SK-N-SH (cell line): ENCODE measurements at regions not wholly inside any gene's neighbourhood (a gene's known extent, or its start where the extent isn't known, plus 50 kb on each side); places are given as distances from the start of the nearest gene placed in this dataset.

Experiments
- CTCF ChIA-PET: fragments of 300-600, 350-600 bp; formaldehyde crosslinking; extraction: SDS; loops from one replicate; lab custom pipeline; 2021; lab: Yijun Ruan, JAX
- POLR2A ChIA-PET: fragments of 350-600 bp; sonication (Branson Sonifier 250); formaldehyde crosslinking; extraction: SDS; loops from one replicate; lab custom pipeline; 2020; ENCODE audit warnings: antibody characterized with exemption, inconsistent platforms; lab: Yijun Ruan, JAX
- DNase-seq: peaks from one replicate; pipeline ENCODE4 v3.0.0; 2012
- H2AFZ ChIP-seq: fragments of 200-600 bp; sonication (generic); 2 replicates; pipeline ENCODE4 v1.8.1; 2016; ENCODE audit warnings: antibody characterized with exemption, mild to moderate bottlenecking, low read depth
- H3F3A ChIP-seq: fragments of 200-600 bp; sonication (generic); replicated peaks from 2 replicates; pipeline ENCODE3; 2016; ENCODE audit warnings: antibody characterized with exemption, mild to moderate bottlenecking; ENCODE audit not compliant: insufficient read depth
- H3K27ac ChIP-seq, 2 experiments: fragments of 200-500 bp in 1 of 2; fragments of 200-600 bp in 1 of 2; sonication (Bioruptor generic) in 1 of 2; sonication (generic), shearing (Covaris generic) in 1 of 2; 2 replicates each; pipeline versions ENCODE4 v1.5.1 to v1.6.1; 2014 to 2016; ENCODE audit warnings: low read depth in 2 of 2, inconsistent platforms in 1 of 2, low read length in 1 of 2, mild to moderate bottlenecking in 1 of 2, mixed read lengths in 1 of 2
- H3K27me3 ChIP-seq: fragments of 200-600 bp; sonication (generic), shearing (Covaris generic); 2 replicates; pipeline ENCODE4 v1.6.1; 2016; ENCODE audit warnings: mixed run types; ENCODE audit not compliant: insufficient read depth
- H3K36me3 ChIP-seq, 2 experiments: fragments of 200-500 bp in 1 of 2; fragments of 200-600 bp in 1 of 2; sonication (Bioruptor generic) in 1 of 2; sonication (generic) in 1 of 2; replicated peaks in 1 of 2; 2 replicates each; pipeline versions ENCODE3 to v1.5.1; 2014 to 2016; ENCODE audit warnings: low read length in 1 of 2, mild to moderate bottlenecking in 1 of 2; ENCODE audit not compliant: insufficient read depth in 2 of 2, control insufficient read depth in 1 of 2
- H3K4me1 ChIP-seq, 2 experiments: fragments of 200-500 bp in 1 of 2; fragments of 200-600 bp in 1 of 2; sonication (Bioruptor generic) in 1 of 2; sonication (generic), shearing (Covaris generic) in 1 of 2; 2 replicates each; pipeline versions ENCODE4 v1.5.1 to v1.6.1; 2014 to 2016; ENCODE audit warnings: low read depth in 1 of 2, low read length in 1 of 2, mixed run types in 1 of 2; ENCODE audit not compliant: insufficient read depth in 2 of 2, control insufficient read depth in 1 of 2
- H3K4me2 ChIP-seq: fragments of 200-600 bp; sonication (generic), shearing (Covaris generic); 2 replicates; pipeline ENCODE4 v1.6.1; 2017; ENCODE audit warnings: mixed run types
- H3K4me3 ChIP-seq, 2 experiments: fragments of 200-500 bp in 1 of 2; fragments of 200-600 bp in 1 of 2; sonication (Bioruptor generic) in 1 of 2; sonication (generic), shearing (Covaris generic) in 1 of 2; 2 replicates each; pipeline versions ENCODE4 v1.5.1 to v1.8.1; 2014 to 2016; ENCODE audit warnings: low read depth in 2 of 2, inconsistent platforms in 1 of 2, low read length in 1 of 2, mild to moderate bottlenecking in 1 of 2, mixed read lengths in 1 of 2, moderate library complexity in 1 of 2
- H3K79me2 ChIP-seq: fragments of 200-600 bp; sonication (generic); 2 replicates; pipeline ENCODE4 v1.8.1; 2017; ENCODE audit warnings: mild to moderate bottlenecking; ENCODE audit not compliant: insufficient read depth
- H3K9ac ChIP-seq: fragments of 200-600 bp; sonication (generic); 2 replicates; pipeline ENCODE4 v1.6.1; 2017; ENCODE audit warnings: mixed run types
- H3K9me2 ChIP-seq: fragments of 200-600 bp; sonication (generic); 2 replicates; pipeline ENCODE4 v1.6.1; 2017; ENCODE audit warnings: mixed run types
- H3K9me3 ChIP-seq: fragments of 200-600 bp; sonication (generic); 2 replicates; pipeline ENCODE4 v1.6.1; 2017; ENCODE audit warnings: mixed run types, mild to moderate bottlenecking, moderate library complexity
- H4K20me1 ChIP-seq: fragments of 200-600 bp; sonication (generic); 2 replicates; pipeline ENCODE4 v1.6.1; 2017; ENCODE audit warnings: mild to moderate bottlenecking, mixed run types; ENCODE audit not compliant: insufficient read depth
- CHD2 ChIP-seq: fragments of 150-350 bp; IDR thresholded peaks from 2 replicates; pipeline ENCODE4 v1.6.1; 2018; ENCODE audit warnings: low read length; ENCODE audit not compliant: partially characterized antibody
- ELF1 ChIP-seq: IDR thresholded peaks from 2 replicates; pipeline ENCODE4 v1.4.0; 2012
- EP300 ChIP-seq, 2 experiments: IDR thresholded peaks; 2 replicates each; pipeline versions ENCODE4 v1.4.0 to v1.6.1; 2012; ENCODE audit warnings: borderline replicate concordance in 1 of 2, low read depth in 1 of 2, low read length in 1 of 2
- FOSL2 ChIP-seq: IDR thresholded peaks from 2 replicates; pipeline ENCODE4 v1.4.0; 2012; ENCODE audit warnings: low read depth, mild to moderate bottlenecking, moderate library complexity, borderline replicate concordance
- JUND ChIP-seq: IDR thresholded peaks from 2 replicates; pipeline ENCODE4 v1.4.0; 2012
- MAX ChIP-seq: IDR thresholded peaks from 2 replicates; pipeline ENCODE4 v1.4.0; 2012; ENCODE audit warnings: low read depth
- MXI1 ChIP-seq: IDR thresholded peaks from 2 replicates; pipeline ENCODE4 v1.6.1; 2012; ENCODE audit warnings: mild to moderate bottlenecking, low read depth, low read length, improper control_type of control experiment
- NFIC ChIP-seq: IDR thresholded peaks from 2 replicates; pipeline ENCODE4 v1.4.0; 2012; ENCODE audit warnings: borderline replicate concordance
- NRF1 ChIP-seq: IDR thresholded peaks from 2 replicates; pipeline ENCODE4 v1.6.1; 2012; ENCODE audit warnings: low read depth, mild to moderate bottlenecking, low read length
- RFX5 ChIP-seq: IDR thresholded peaks from 2 replicates; pipeline ENCODE4 v1.6.1; 2012; ENCODE audit warnings: mild to moderate bottlenecking, improper control_type of control experiment, low read length
- RXRA ChIP-seq: IDR thresholded peaks from 2 replicates; pipeline ENCODE4 v1.4.0; 2012; ENCODE audit warnings: low read depth, mild to moderate bottlenecking, borderline replicate concordance
- SMC3 ChIP-seq: IDR thresholded peaks from 2 replicates; pipeline ENCODE4 v1.6.1; 2012; ENCODE audit warnings: low read depth, low read length, improper control_type of control experiment
- TCF12 ChIP-seq: IDR thresholded peaks from 2 replicates; pipeline ENCODE4 v1.4.0; 2012
- TEAD4 ChIP-seq: IDR thresholded peaks from 2 replicates; pipeline ENCODE4 v1.4.0; 2012; ENCODE audit warnings: mild to moderate bottlenecking, borderline replicate concordance; ENCODE audit not compliant: insufficient read depth
- USF2 ChIP-seq: fragments of 150-350 bp; IDR thresholded peaks from 2 replicates; pipeline ENCODE4 v1.6.1; 2017; ENCODE audit warnings: antibody characterized with exemption, low read length, low read depth, borderline replicate concordance
- YY1 ChIP-seq: IDR thresholded peaks from 2 replicates; pipeline ENCODE4 v1.4.0; 2012; ENCODE audit warnings: low read depth, mild to moderate bottlenecking
- ZBTB33 ChIP-seq: IDR thresholded peaks from 2 replicates; pipeline ENCODE4 v1.4.0; 2012; ENCODE audit warnings: low read depth, borderline replicate concordance
- WGBS: methylation state at CpG from one replicate; pipeline ENCODE4 v1.1.6; 2017; ENCODE audit warnings: low lambda C conversion rate; 5-methylcytosine and 5-hydroxymethylcytosine counted together

DNA sequence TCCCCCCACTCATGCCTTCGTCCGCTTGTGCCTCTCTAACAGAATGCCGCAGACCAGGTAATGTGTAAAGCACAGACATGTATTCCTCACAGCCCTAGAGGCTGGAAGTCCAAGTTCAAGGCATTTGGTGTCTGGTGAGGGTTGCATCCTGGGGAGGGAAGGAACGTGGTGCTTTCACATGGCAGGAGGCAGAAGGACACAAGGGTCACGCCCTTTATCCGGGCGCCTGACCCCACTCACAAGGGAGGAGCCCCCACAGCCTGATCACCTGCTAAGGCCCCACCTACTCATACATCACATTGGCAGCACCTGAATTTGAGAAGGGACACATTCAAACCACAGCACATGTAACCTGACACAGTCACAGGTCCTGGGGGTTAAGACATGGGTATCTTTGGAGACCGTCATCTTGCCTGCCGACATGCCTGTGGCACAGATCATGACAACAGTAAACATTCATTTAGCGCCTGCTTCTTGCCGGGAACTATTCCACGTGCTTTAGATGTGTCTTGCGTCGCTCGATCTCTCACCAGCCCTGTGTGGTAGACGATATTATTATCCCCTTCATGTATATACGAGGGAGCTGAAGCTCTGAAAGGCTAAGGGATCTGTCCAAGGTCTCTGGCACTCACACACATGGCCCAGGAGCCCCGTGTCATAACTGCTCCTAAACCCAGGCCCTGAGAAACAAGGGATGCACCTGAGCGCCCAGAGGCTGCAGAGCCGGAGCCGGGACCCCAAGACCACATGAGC, 235.6 kb downstream of the NPHP4 start:
- H3K9me2 ChIP-seq, result no peaks in the 10 kb centered on the region
- H3K4me3 ChIP-seq, result no peak overlapping the region
- H3K27me3 ChIP-seq, result no peaks in the 10 kb centered on the region
- POLR2A ChIA-PET, result no interaction called here
- no peaks in the 10 kb centered on the region for H3K79me2 ChIP-seq
- H3K4me1 ChIP-seq, result peaks cover 0 to 8% of the 10 kb centered on the region in 2 experiments; a peak in 1 of 4 replicates
- H3K27ac ChIP-seq, result no peak overlapping the region
- H2AFZ ChIP-seq, result no peak overlapping the region
- no peak overlapping the region for H3K9ac ChIP-seq
- no peak for DNase-seq
- H3K9me3 ChIP-seq, result no peaks in the 10 kb centered on the region
- no peaks in the 10 kb centered on the region for H3K36me3 ChIP-seq
- 50% methylated on average over 15 of the region's 21 CpGs for WGBS
- H3F3A ChIP-seq, result no peaks in the 10 kb centered on the region
- no peaks in the 10 kb centered on the region for H4K20me1 ChIP-seq
- H3K4me2 ChIP-seq, result no peak overlapping the region
- CTCF ChIA-PET, result interaction anchor here (1.2 to 2.6 kb wide), 4 partner anchors 10 to 247 kb away, joined by 3 to 26 read pairs (median 6); no protein-coding TSS in a partner anchor
- TF ChIP-seq RFX5, result no peak
- no peak for TF ChIP-seq ZBTB33
- TF ChIP-seq RXRA, result no peak
- TF ChIP-seq CHD2, result no peak
- TF ChIP-seq FOSL2, result no peak
- TF ChIP-seq SMC3, result no peak
- no peak for TF ChIP-seq TEAD4
- no peak for TF ChIP-seq MXI1
- no peak for TF ChIP-seq MAX
- no peak for TF ChIP-seq USF2
- no peak for TF ChIP-seq JUND
- TF ChIP-seq YY1, result no peak
- no peak for TF ChIP-seq ELF1
- no peak for TF ChIP-seq NRF1
- no peak for TF ChIP-seq EP300 (IDR thresholded peaks at IDR 0.05; ENCODE audit: borderline replicate concordance in 1 of 2, low read depth in 1 of 2, low read length in 1 of 2)
- TF ChIP-seq NFIC, result no peak
- TF ChIP-seq TCF12, result no peak
